GM06990 (cell line): ENCODE measurements at regions not wholly inside any gene's neighbourhood (a gene's known extent, or its start where the extent isn't known, plus 50 kb on each side); places are given as distances from the start of the nearest gene placed in this dataset.
"Not testable (repeated sequence)": the region's sequence is repeated elsewhere in the genome, so short reads cannot be mapped to it uniquely, and the experiment has no call there.

Experiments used
- DNase-seq: peaks from one replicate; pipeline ENCODE4 v3.0.0-alpha.2; 2011; ENCODE audit not compliant: insufficient read length; ENCODE audit errors: extremely low read depth
- H3K27me3 ChIP-seq: replicated peaks from 2 replicates; pipeline ENCODE4 v1.6.0; 2011; ENCODE audit warnings: low read length; ENCODE audit not compliant: control insufficient read depth, insufficient read depth
- H3K36me3 ChIP-seq: 2 replicates; pipeline ENCODE4 v1.5.1; 2011; ENCODE audit warnings: low read length; ENCODE audit not compliant: control insufficient read depth, insufficient read depth
- H3K4me3 ChIP-seq: replicated peaks from 2 replicates; pipeline ENCODE4 v1.5.1; 2011; ENCODE audit warnings: low read depth, mild to moderate bottlenecking, control low read depth, low read length
- CTCF ChIP-seq: IDR thresholded peaks from 2 replicates; pipeline ENCODE4 v1.5.1; 2011; ENCODE audit warnings: low read length, control low read depth, mild to moderate bottlenecking, inconsistent platforms; ENCODE audit not compliant: insufficient read depth, poor library complexity, severe bottlenecking

DNA sequence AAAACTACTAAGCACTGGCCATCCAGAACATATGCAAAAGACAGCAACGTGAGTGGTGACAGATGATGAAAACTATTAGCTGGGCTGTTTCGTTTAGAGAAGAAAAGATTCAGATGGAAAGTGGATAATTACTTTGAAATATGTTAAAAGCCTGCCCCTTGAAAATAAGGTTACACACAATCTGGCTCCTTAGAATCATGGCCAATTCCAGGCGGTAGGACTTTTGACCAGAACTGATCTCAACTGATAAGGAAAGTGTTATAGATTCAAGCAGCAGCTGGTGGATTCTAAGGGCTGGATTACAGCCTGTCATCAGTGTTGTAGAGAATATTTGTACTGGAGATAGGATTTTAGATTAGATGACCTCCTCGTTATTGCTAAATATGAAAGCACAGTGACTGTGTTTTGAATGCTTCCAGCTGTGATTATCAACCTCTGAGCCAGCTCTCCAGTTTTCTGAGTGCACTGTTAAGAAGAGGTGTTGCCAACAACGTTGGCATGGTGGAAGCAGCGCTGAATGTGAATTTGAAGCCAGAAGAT is 75.1 kb downstream of the KBTBD2 start:
- H3K27me3 ChIP-seq, H3K36me3 ChIP-seq, H3K4me3 ChIP-seq, DNase-seq: not testable (repeated sequence)

- not testable (repeated sequence) for H3K27me3 ChIP-seq, H3K36me3 ChIP-seq, H3K4me3 ChIP-seq, DNase-seq
Measured at GRCh38 chr7:32814779-32815178, 76.8 kb downstream of the KBTBD2 start.

- no peaks in the 10 kb centered on the region for H3K36me3 ChIP-seq
- no peak for DNase-seq
- H3K27me3 ChIP-seq: no peaks in the 10 kb centered on the region
- no peak overlapping the region for H3K4me3 ChIP-seq
- no peak for TF ChIP-seq CTCF
Measured at GRCh38 chr7:32809871-32810270, 81.7 kb downstream of the KBTBD2 start.

DNA sequence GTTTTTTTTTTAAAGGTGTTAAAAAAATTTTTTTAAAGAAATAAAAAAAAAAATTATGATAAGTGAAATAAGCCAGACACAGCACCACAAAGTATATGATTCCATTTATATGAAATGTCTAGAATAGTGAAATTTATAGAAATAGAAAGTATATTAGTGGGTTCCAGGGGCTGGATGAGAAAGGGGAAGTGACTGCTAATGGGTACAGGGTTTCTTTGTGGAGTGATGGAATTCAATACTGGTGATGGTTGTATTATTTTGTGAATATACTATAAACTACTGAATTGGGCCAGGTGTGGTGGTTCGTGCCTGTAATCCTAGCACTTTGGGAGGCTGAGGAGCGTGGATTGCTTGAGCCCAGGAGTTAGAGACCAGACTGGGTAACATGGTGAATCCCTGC is 82.2 kb downstream of the KBTBD2 start:
- no peak for DNase-seq
- Histone ChIP-seq H3K27me3 (no peaks in the 10 kb centered on the region), H3K4me3 (no peak overlapping the region), H3K36me3 (no peaks in the 10 kb centered on the region)
- no peak for TF ChIP-seq CTCF

DNA sequence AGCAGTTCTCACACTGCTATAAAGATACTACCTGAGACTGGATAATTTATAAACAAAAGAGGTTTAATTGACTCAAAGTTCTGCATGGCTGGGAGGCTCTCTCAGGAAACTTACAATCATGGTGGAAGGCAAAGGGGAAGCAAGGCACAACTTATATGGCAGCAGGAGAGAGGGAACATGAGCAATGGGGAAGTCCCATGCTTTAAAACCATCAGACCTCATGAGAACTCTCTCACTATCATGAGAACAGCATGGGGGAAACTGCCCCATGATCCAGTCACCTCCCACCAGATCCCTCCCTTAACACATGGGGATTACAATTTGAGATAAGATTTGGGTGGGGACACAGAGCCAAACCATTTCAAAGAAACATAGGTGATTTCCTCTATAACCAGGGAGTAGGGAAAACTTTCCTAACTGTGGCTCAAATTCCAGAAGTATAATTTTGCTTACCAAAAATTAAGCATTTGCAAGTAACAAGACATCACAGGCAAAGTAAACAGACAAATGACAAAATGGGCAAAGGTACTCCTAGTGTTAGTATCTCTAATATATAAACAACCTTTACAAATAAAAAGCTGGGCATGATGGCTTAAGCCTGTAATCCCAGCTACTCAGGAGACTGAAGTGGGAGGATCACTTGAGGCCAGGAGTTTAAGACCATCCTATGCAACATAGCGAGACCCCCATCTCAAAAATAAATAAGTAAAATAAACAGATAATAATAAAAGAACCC is 88.0 kb downstream of the KBTBD2 start:
- TF ChIP-seq CTCF: no peak
- Histone ChIP-seq H3K36me3 (no peaks in the 10 kb centered on the region), H3K4me3 (no peak overlapping the region), H3K27me3 (no peaks in the 10 kb centered on the region)
- DNase-seq: no peak

DNA sequence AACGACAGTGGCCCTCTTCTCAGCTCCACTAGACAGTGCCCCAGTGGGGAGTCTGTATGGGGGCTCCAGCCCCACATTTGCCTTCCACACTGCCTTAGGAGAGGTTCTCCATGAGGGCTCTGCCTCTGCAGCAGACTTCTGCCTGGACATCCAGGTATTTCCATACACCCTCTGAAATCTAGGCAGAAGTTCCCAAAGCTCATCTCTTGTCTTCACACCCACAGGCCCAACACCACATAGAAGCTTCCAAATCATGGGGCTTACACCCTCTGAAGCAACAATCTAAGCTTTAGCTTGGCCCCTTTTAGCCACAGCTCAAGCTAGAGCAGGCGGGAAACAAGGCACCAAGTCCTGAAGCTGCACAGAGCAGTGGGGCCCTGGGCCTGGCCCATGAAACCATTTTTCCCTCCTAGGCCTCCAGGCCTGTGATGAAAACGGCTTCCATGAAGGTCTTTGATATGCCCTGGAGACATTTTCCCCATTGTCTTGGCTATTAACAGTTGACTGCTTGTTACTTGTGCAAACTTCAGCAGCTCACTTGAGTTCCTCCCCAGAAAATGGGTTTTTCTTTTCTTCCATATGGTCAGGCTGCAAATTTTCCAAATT is 89.2 kb downstream of the KBTBD2 start:
- no peak for TF ChIP-seq CTCF

DNA sequence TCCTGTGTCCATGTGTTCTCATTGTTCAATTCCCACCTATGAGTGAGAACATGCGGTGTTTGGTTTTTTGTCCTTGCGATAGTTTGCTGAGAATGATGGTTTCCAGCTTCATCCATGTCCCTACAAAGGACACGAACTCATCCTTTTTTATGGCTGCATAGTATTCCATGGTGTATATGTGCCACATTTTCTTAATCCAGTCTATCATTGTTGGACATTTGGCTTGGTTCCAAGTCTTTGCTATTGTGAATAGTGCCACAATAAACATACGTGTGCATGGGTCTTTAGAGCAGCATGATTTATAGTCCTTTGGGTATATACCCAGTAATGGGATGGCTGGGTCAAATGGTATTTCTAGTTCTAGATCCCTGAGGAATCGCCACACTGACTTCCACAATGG is 98.5 kb downstream of the KBTBD2 start:
- not testable (repeated sequence) for H3K27me3 ChIP-seq, H3K4me3 ChIP-seq, H3K36me3 ChIP-seq, DNase-seq

More for the DNA sequence above, 89.2 kb downstream of the KBTBD2 start:
- H3K27me3 ChIP-seq: no peaks in the 10 kb centered on the region
- DNase-seq: no peak
- no peak overlapping the region for H3K4me3 ChIP-seq
- H3K36me3 ChIP-seq: no peaks in the 10 kb centered on the region

DNA sequence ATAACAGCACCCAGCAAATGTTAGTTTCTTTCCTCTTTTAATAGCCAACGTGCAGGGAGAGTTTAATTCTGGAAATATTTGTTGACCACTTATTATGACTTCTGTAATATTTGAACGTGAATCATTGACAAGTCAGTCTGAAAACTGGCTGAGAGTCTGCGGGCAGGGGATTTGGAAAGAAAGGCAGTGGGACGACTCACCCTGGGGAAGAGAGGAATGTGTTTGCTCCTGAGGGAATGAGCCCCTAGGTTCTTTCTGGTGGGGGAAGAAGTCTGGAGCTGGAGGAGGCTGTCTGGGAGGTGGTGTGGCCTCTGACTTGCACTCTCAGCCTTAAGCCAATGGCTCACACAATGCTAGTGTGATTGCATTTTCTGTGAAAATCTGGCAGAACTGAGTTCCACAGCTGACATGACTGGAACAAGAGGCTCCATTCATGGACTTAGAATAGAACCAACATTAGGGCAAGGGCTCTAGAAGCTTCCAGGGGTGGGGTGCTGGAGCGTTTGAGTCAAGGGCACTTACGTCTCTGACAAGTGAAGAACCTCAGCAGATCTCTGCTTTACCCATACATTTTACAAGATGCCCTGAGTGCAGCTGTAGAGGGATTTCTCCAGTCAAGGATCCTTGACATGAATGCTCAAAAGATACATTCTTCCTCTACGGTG is 100.7 kb downstream of the KBTBD2 start:
- H3K4me3 ChIP-seq, DNase-seq, H3K36me3 ChIP-seq, H3K27me3 ChIP-seq: not testable (repeated sequence)

- not testable (repeated sequence) for H3K27me3 ChIP-seq, DNase-seq, H3K4me3 ChIP-seq, H3K36me3 ChIP-seq
Measured at GRCh38 chr7:32789266-32789665, 102.3 kb downstream of the KBTBD2 start.

DNA sequence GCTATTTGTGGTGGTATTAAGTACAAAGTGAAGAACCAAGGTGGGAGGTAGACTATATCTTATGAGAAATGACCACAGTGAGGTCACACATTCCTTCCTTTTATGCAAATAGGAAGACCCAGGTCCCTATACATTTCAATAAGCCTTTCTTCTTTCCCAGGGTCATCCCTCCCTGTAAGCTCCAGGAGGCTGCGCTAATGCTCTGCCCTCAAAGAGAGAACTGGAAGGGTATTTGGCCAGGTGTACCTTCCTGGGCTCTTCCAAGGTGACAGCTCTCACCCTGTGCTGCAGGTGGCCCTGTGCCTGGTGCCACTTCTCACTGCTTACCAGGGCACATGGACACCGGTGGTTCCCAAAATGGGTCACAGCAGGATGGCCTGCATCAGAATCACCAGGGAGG is 103.4 kb downstream of the KBTBD2 start:
- not testable (repeated sequence) for H3K36me3 ChIP-seq, DNase-seq, H3K4me3 ChIP-seq, H3K27me3 ChIP-seq
